Stimulated activated CD4-positive, alpha-beta T cell treated with anti-CD3 and anti-CD28 coated beads, Interleukin-1b, Interleukin-23, amount 100 ng/mL, for 24 hours (primary cell): ENCODE measurements at regions not wholly inside any gene's neighbourhood (a gene's known extent, or its start where the extent isn't known, plus 50 kb on each side); places are given as distances from the start of the nearest gene placed in this dataset.
"Not testable (repeated sequence)": the region's sequence is repeated elsewhere in the genome, so short reads cannot be mapped to it uniquely, and the experiment has no call there.

Experiments
- DNase-seq, 4 experiments: peaks; one replicate each; pipeline ENCODE4 v3.0.0-alpha.2; 2020; ENCODE audit warnings: low read depth in 4 of 4, low spot score in 1 of 4

DNA sequence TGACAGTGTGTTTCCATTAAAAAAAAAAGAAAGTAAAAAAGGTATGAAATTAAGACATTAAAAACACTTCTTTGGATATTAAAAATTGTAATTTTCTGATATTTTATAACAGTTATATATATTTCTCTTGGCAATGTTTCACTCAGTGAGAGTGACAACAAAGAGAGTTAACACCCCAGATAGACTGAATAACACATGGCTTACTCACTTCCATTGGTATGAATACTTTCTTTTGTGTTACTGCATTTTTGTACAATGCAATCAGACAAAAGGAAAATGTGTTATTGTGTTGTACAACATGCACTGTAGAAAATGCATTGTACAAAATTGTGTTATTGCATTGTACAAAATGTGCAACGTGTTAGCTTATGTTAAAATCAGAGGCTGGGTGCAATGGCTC lies 676.6 kb upstream of the AMELY start:
- not testable (repeated sequence) for DNase-seq

DNA sequence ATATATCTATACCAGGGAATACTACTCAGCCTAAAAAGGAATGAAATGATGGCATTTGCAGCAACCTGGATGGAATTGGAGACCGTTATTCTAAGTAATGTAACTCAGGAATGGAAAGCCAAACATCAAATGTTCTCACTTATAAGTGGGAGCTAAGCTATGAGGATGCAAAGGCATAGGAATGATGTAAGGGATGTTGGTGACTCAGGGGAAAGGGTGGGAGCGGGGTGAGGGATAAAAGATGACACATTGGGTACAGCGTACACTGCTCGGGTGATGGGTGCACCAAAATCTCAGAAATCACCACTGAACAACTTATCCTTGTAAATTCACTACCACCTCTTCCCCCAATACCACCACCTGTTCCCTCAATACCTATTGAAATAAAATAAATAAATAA lies 651.0 kb upstream of the AMELY start:
- DNase-seq: no peak

- no peak for DNase-seq
These were observed 646.1 kb upstream of the AMELY start for GRCh38 chrY:7557675-7558074.

DNA sequence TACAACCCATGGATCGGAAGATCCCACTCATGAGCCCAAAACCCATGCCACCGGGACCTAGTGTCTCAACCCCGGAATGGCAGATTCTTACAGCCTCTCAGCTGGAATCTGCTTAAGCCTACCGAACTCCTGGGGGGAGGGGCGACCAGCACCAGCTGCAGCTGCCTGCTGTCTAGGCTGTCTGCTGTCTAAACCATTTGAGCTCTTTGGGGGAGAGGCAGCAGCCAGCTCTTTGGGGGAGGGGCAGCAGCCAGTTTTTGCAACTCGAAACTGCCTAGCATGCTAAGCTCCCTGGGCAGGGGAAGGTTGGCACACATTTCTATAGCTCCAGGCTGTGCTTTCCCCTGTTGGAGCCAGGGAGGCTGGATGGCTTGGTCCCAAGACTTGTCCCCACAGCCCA lies 643.5 kb upstream of the AMELY start:
- DNase-seq: no peak

GRCh38 chrY:7545060-7545459 lies 633.5 kb upstream of the AMELY start:
- DNase-seq: no peak

- DNase-seq: no peak
These were observed 632.7 kb upstream of the AMELY start for GRCh38 chrY:7544172-7544770.

DNA sequence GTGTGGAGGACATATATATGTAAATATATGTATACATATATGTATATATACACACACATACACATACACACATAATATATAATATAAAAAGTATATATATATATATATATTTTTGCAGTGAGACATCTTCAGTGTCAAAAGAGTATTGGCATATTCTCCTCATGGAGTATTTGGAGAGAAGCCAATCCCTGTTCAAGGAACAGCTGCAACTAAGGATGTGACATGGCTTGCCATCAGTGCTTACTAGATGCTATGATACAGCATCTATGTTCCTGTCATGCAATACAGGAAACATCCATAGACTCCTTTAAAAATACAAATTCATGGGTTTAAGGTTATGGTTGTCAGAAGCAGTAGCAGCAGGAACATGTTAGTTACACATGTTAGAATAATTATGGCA lies 632.0 kb upstream of the AMELY start:
- DNase-seq: no peak

DNA sequence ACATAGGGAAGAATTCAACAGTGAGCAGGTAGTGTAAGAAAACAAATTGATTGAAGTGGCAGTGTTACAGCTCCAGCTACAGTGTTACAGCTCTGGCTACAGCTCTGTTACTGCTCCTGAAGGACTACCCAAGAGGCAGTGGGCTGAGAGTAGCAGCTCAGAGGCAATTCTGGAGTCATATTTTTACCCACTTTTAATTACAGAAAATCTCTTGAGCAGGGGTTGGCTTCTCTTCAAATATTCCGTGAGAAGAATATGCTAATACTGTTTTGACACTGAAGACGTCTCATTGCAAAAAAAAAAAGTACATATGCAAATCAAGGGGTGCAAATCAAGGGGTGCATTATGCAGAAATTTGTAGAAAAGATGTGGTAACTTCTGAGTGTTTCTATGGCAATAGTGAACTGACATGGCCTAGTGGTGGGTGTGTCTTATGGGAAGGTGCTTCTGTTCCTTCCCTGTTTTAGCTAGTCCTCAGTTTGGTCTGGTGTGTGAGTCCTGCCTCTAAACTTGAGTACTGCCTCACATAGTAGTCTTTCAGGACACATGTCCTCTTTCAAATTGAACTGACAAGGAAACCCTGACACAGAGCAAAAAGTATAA lies 630.8 kb upstream of the AMELY start:
- DNase-seq: no peak

DNA sequence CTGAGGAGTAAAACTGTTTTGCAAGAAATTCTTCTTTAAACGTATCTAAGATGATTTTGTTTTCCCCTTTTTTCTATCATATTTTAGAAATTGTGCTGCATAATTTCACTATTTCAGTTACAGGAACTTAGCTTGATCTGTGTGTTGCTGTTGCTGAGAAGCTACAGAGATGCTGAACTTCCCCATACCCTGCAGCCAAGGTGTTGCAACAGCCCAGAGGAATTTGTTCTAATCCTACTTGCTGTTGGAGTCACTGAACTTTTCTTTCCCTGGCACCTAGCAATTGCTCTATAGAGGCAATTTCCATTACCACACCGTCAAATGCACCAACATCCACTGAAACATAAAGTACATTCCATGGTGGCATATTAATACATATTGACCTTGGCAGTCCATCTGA lies 617.8 kb upstream of the AMELY start:
- DNase-seq: no peak

GRCh38 chrY:7527568-7527967 lies 616.0 kb upstream of the AMELY start:
- DNase-seq: not testable (repeated sequence)

DNA sequence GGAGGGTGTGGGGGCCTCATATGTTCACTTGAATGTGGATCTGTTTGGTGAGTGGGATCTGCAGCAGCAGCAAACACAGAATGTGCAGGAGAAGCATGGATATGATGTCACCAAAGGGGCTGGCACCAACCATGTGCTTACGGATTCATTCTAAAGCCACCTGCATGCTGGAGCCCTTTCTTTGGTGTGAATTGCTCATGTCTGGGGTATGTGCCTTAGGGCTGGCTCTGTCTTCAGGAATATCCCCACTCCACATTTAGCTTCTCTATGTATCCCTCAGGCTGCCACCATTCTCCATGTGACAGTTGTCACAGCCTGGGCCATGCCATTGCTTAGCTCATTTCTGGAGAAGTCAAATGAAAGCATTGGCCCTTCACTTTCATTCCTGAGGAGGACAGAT lies 606.8 kb upstream of the AMELY start:
- no peak for DNase-seq

- DNase-seq: no peak
These were observed 604.7 kb upstream of the AMELY start for GRCh38 chrY:7516268-7516667.

GRCh38 chrY:7515812-7516211 lies 604.3 kb upstream of the AMELY start:
- no peak for DNase-seq

GRCh38 chrY:7502896-7503295 lies 591.3 kb upstream of the AMELY start:
- DNase-seq: no peak

DNA sequence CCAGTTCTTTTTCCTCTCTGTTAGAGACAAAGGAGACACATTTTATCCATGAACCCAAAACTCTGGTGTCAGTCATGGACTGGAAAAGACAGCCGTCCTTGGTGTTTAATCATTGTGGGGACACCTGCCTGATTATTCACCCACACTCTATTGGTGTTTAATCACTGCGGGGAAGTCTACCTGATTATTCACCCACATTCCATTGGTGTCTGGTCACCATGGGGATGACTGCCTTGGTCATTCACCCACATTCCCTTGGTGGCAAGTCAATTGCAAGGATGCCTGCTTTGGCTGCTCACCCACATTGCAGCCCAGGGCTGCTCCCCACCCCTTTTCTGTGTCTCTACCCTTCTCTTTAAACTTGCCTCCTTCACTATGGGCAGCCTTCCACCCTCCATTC lies 589.7 kb upstream of the AMELY start:
- DNase-seq: no peak

- DNase-seq: no peak
These were observed 584.4 kb upstream of the AMELY start for GRCh38 chrY:7496001-7496400.

GRCh38 chrY:7484455-7485285 lies 573.1 kb upstream of the AMELY start:
- DNase-seq: not testable (repeated sequence)

GRCh38 chrY:7471976-7472375 lies 560.4 kb upstream of the AMELY start:
- no peak for DNase-seq

DNA sequence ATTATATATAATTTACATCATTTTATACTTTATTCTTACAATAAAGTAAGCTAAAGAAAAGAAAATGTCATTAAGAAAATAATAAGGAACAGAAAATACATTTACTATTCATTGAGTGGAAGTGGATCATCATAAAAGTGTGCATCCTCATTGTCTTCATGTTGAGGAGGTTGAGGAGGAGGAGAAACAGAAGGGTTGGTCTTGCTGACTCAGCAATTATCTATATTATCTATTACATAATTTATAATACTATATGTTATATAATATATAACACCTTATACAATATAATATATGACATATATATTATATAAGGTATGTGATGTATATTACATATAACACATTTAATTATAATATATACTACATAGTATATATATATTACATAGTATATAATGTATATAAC lies 558.5 kb upstream of the AMELY start:
- DNase-seq: no peak

- no peak for DNase-seq
These were observed 557.6 kb upstream of the AMELY start for GRCh38 chrY:7468951-7469745.

DNA sequence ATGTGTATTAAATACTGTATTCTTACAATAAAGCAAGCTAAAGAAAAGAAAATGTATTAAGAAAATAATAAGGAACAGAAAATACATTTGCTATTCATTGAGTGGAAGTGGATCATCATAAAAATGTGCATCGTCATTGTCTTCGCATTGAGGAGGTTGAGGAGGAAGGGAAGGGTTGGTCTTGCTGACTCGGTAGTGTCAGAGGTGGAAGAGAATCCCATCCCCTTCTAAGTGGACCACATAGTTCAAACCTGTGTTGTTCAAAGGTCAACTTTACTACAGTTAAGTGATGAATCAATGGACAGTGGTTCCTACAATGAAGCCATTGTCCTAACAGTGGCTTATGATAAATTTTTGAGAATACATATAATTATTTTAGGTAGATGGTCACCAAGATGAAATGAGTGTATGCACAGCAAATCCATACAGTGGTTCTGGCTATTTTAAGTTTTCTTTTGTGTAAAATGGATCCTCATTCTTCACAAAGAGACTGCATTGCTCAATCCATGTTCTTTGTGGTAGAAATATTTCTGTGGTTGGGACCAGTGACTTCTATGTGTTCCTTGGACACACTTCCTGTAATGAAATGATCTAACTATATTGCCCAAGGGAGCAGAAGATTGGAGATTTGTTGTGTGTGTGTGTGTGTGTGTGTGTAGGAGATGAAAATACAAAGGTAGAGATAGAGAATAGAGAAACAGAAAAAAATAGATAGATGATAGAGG lies 556.4 kb upstream of the AMELY start:
- DNase-seq: no peak
